ENCODE measurements at regions not wholly inside any gene's neighbourhood (a gene's known extent, or its start where the extent isn't known, plus 50 kb on each side); places are given as distances from the start of the nearest gene placed in this dataset.

DNA sequence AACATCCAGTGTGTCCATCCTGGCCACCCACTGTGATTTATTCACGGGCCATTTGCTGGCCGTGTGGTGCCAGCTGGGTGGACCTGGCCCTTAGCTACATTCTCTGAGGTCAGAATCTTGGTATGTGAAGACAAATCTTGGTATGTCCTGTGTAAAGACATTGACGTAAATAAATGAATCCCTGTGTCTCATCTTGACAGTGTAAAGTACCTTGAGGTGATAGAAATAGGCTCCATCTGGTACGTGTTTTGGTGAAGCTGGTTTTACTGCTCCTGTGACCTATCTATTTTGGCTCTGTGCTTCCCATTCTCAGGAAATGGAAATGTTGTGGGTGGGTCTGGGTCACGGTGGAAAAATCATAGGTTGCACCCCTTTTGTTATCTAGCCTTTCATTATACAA is 245.4 kb upstream of the ANKH start:
- H3K27ac ChIP-seq = no peak overlapping the region
- H3K4me1 ChIP-seq (ENCODE audit: control insufficient read depth in 1 of 2, insufficient read depth in 1 of 2, low read depth in 1 of 2, low read length in 1 of 2) = no peaks in the 10 kb centered on the region
- H3K9me3 ChIP-seq = no peaks in the 10 kb centered on the region
- TF ChIP-seq CTCF (IDR thresholded peaks at IDR 0.05) = no peak
- no peaks in the 10 kb centered on the region for H3K27me3 ChIP-seq
- H3K4me3 ChIP-seq (ENCODE audit: low read depth in 1 of 2, low read length in 1 of 2) = no peak overlapping the region
- no peaks in the 10 kb centered on the region for H3K36me3 ChIP-seq

- no peaks in the 10 kb centered on the region for H3K4me1 ChIP-seq (ENCODE audit: control insufficient read depth in 1 of 2, insufficient read depth in 1 of 2, low read depth in 1 of 2, low read length in 1 of 2)
- H3K27ac ChIP-seq = no peak overlapping the region
- H3K9me3 ChIP-seq = no peaks in the 10 kb centered on the region
- no peak for TF ChIP-seq CTCF (IDR thresholded peaks at IDR 0.05)
- no peaks in the 10 kb centered on the region for H3K27me3 ChIP-seq
- H3K36me3 ChIP-seq = no peaks in the 10 kb centered on the region
- no peak overlapping the region for H3K4me3 ChIP-seq (ENCODE audit: low read depth in 1 of 2, low read length in 1 of 2)
Measured at GRCh38 chr5:15106530-15107283, 235.1 kb upstream of the ANKH start.

- no peak for TF ChIP-seq CTCF (IDR thresholded peaks at IDR 0.05)
Measured at GRCh38 chr5:15105799-15106393, 234.3 kb upstream of the ANKH start.

GRCh38 chr5:15103864-15104263 is 232.3 kb upstream of the ANKH start:
- no peaks in the 10 kb centered on the region for H3K27me3 ChIP-seq
- no peak overlapping the region for H3K4me3 ChIP-seq (ENCODE audit: low read depth in 1 of 2, low read length in 1 of 2)
- no peak overlapping the region for H3K27ac ChIP-seq
- no peak for TF ChIP-seq CTCF (IDR thresholded peaks at IDR 0.05)
- no peaks in the 10 kb centered on the region for H3K4me1 ChIP-seq (ENCODE audit: control insufficient read depth in 1 of 2, insufficient read depth in 1 of 2, low read depth in 1 of 2, low read length in 1 of 2)
- H3K36me3 ChIP-seq = no peaks in the 10 kb centered on the region
- H3K9me3 ChIP-seq = no peaks in the 10 kb centered on the region

More at GRCh38 chr5:15105799-15106393, 234.3 kb upstream of the ANKH start:
- Histone ChIP-seq H3K9me3 (no peaks in the 10 kb centered on the region), H3K4me3 (ENCODE audit: low read depth in 1 of 2, low read length in 1 of 2) (no peak overlapping the region), H3K27me3 (no peaks in the 10 kb centered on the region), H3K4me1 (ENCODE audit: control insufficient read depth in 1 of 2, insufficient read depth in 1 of 2, low read depth in 1 of 2, low read length in 1 of 2) (no peaks in the 10 kb centered on the region), H3K36me3 (no peaks in the 10 kb centered on the region), H3K27ac (no peak overlapping the region)

DNA sequence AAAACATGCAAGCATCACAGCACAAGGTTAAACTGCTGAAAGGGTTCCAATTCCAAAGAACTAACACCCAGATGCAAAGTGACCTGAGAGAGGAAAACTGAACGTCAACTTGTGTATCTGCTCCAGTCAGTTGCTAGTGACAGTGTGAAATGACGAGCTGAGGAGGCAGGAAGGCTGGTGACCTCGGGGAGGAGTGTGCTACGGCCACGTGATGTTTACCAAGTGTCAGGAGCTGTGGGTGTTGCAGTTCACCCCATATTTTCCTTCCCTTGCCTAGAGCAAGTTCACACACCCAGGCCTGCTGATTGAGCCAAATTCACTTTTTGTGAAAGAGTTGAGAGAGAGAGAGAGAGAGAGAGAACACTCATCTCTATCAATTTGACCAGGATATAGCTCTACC is 231.6 kb upstream of the ANKH start:
- Histone ChIP-seq H3K27me3 (no peaks in the 10 kb centered on the region), H3K4me3 (ENCODE audit: low read depth in 1 of 2, low read length in 1 of 2) (no peak overlapping the region), H3K36me3 (no peaks in the 10 kb centered on the region), H3K27ac (no peak overlapping the region), H3K9me3 (no peaks in the 10 kb centered on the region), H3K4me1 (ENCODE audit: control insufficient read depth in 1 of 2, insufficient read depth in 1 of 2, low read depth in 1 of 2, low read length in 1 of 2) (no peaks in the 10 kb centered on the region)
- TF ChIP-seq CTCF (IDR thresholded peaks at IDR 0.05) = no peak

Measured in neutrophil (primary cell).